Body of pancreas (tissue), 4 donors: ENCODE measurements at regions not wholly inside any gene's neighbourhood (a gene's known extent, or its start where the extent isn't known, plus 50 kb on each side); places are given as distances from the start of the nearest gene placed in this dataset.

Experiments used
- POLR2A ChIP-seq, 3 donors: fragments of 450-650 bp; IDR thresholded peaks; one replicate each; pipeline ENCODE4 v1.6.1; 2016; ENCODE audit warnings: antibody characterized with exemption in 3 of 3, mild to moderate bottlenecking in 2 of 3
- TF ChIP-seq, protein P1 (sequence below), 7 experiments: fragments of 450-650 bp in 4 of 7; fragments of 200-600 bp in 3 of 7; sonication (generic) in 3 of 7; IDR thresholded peaks; one replicate each; pipeline ENCODE4 v1.5.1; 2016 to 2019; ENCODE audit warnings: antibody characterized with exemption in 7 of 7

DNA sequence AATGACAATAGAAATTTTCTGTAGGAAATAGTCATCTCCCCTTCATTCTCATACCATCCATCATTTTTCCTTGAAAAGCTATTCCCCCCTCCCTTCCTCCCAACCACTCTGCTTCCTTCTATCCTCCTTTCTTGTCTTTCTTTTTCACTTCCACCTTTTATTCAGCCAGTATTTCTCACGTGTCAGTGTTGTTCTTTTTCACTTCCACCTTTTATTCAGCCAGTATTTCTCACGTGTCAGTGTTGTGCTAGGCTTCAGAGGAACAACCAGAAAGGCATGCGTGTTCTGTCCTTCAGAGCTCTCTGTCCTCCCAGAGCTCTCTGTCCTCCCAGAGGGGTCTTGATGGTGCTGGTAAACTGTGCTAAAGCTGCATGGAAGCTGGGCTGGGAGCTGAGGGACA, 419.6 kb downstream of the GADD45G start:
- TF ChIP-seq, protein P1, sequence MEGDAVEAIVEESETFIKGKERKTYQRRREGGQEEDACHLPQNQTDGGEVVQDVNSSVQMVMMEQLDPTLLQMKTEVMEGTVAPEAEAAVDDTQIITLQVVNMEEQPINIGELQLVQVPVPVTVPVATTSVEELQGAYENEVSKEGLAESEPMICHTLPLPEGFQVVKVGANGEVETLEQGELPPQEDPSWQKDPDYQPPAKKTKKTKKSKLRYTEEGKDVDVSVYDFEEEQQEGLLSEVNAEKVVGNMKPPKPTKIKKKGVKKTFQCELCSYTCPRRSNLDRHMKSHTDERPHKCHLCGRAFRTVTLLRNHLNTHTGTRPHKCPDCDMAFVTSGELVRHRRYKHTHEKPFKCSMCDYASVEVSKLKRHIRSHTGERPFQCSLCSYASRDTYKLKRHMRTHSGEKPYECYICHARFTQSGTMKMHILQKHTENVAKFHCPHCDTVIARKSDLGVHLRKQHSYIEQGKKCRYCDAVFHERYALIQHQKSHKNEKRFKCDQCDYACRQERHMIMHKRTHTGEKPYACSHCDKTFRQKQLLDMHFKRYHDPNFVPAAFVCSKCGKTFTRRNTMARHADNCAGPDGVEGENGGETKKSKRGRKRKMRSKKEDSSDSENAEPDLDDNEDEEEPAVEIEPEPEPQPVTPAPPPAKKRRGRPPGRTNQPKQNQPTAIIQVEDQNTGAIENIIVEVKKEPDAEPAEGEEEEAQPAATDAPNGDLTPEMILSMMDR (IDR thresholded peaks at IDR 0.05): no peak
- TF ChIP-seq POLR2A (IDR thresholded peaks at IDR 0.05): no peak
